HG02884 (cell line): ENCODE measurements at regions not wholly inside any gene's neighbourhood (a gene's known extent, or its start where the extent isn't known, plus 50 kb on each side); places are given as distances from the start of the nearest gene placed in this dataset.

Source experiments
- ATAC-seq: cut with Tn5 transposase; IDR thresholded peaks from one replicate; pipeline ENCODE4 v1.9.1; 2021; ENCODE audit warnings: mild to moderate bottlenecking, moderate library complexity; ENCODE audit not compliant: unreplicated experiment

DNA sequence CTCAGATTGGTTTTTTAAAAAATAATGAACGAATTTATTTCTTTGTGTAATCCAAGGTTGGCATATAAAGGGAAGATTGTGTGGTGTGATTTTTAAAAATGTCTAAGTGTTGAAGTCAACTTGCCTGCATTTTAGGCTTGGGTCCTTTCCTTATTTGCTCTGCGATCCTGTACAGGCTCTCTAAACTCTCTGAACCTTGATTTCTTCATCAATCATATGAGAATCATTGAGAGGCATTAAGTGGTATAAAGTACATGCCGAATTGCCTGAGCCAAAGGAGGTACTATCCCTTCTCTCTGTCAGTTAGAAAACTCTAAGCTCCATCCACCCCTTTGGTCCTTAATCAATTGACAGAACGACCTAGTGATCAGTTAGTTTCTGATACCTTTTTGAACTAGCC, 440.4 kb upstream of the MEX3C start:
- ATAC-seq: no peak

DNA sequence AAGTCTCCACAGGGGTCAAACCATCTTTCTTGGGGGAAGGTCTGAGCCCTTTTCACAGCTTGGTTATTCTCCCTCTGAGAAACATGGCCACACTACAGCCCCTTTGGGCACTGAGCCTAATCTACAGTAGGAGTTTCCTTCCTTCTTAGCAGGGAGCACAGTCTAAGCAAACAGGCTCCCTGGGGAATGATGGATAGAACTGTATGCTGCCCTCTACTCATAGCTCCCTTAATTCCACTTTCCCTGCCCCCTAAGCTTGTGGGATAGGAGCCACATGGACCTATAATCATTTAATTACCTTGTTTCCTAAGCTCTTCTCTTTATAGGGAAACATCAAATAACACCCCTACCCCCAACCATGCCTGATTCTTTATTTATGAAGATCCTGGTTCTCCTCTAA, 442.1 kb upstream of the MEX3C start:
- ATAC-seq: no peak

DNA sequence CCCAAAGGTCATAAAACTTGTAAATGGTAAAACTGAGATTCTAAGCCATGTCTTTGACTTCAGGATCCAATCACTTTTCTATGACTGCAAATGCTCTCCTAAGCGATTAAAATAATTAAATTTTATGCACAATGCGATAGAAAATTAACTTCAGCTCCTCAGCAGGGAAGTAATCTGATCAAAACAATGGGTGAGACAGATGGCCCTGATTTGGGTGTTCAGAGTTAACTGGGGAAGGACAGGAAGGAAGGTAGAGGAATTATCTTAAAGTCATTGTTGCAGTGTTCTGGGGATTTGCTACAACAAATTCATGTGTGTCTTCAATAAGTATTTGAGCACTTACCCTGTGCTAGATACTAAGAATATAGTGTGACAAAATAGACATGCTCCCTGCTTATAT, 446.0 kb upstream of the MEX3C start:
- ATAC-seq: no peak

DNA sequence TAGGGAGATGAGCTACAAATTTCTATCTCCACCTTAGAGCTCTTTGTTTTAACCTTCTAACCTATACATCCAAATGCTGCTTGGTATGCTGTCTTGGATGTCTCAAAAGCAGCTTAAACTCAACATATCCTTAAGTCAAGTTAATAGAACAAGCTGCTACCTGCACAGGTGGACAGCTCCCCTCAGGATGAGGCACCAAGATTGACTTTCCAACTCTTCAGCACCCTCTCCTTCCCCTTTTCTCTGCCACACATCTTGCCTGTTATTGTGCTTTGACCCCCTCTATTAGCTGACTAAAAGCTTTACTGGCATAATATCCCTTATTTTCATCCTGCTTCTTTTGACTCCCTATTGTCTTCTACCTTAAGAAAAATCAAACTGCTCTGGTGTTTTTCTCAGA, 448.1 kb upstream of the MEX3C start:
- ATAC-seq: no peak

DNA sequence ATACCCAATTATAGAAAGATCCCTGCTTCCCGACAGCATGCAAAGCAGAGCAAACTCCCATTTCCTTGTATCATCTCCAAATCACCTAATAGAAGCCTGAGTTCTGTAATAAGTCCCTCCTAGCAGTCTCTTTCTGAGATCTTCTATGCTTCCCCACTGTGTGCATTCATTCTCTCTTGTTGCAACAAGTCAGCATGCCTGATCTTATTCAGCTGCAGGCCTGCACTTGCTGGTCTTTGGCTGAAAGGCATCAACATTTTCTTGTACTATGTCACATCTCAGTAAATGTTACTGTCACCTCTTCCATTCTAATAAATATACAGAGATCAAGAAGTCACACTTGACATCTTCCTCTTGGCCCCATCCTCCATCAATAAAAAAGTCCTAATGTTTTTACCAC, 449.9 kb upstream of the MEX3C start:
- no peak for ATAC-seq

DNA sequence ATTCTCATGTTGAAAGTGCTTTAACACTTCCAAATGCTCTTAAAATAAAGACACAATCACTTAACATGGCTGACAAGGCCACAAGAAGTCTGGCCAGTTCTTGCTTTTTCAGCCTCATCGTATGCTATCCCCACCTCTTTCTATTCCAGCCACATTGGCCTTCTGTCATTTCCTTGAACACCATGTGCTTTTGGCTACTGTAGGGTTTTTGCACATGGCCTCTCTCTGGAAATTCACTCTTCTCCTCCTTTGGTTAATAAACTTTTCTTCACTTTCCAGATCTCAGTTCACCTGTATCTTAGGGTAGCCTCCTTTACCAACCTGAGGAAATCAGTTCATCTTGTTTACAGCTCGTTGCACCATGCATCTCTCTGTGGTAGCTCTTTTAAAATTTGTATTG, 450.5 kb upstream of the MEX3C start:
- ATAC-seq: no peak

DNA sequence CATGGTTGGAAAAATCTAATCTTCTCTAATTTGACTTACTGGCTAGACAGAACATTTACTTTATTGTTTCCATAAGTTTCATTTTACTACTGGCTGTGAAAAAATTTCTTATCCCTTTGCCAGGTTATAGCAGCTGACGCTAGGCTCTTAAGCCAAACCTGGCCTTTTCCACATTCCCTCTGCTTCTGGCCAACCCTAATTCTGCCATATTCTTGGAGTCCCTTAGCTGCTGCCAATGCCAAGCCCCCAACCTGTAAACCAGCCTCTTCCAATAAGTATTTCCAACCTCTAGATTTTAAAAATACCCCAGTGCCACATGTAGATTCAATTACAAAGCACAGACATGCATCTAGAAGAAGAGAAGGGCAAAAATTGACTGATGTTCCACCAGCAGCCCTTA, 452.3 kb upstream of the MEX3C start:
- no peak for ATAC-seq

DNA sequence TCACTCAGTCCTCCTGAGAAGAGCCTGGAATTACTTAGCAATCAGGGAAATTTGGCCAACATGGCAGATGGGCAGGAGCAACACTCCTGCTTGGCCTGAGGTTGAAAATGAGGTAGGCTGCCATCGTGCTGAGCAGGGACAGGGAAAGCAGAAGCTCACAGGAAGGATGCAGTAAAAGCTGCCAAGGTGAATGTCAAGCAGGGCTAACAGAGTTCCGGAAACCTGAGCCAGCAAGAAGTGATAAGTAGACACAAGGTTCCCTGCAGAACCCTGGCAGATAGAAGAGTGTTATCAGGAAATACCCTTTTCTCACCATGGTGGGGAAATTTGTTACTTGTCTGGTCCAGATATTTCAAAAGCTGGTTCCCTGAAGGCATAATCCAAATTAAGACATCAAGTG, 454.3 kb upstream of the MEX3C start:
- ATAC-seq: no peak

DNA sequence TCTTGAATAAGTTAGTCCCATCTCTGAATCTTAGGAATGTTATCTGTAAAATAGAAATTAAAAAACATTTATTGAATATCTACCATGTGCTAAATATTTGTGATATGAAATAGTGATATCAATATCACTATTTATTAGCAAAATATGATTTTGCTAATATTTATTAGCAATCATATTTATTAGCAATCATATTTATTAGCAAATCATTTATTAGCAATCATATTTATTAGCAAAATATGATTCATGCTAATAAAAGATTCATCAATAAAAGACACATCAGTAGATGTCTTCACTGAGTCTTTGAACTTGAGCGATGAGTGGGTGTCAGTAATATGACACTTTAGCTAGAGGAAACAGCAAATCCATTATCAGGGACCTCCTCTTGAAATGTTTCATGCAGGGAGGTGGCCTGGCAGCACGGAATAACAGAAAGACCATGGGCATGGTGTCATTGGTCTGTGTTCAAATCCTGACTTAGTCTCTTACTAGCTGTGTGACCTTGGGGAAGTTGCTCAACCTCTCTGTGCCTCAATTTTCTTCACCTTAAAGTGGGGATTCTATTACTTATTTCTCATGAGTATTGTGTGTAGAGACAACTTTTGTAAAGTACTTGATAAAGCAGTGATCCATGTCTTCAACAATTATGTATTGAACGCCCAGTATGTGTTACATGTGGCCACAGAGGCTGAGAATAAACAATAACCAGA, 456.2 kb upstream of the MEX3C start:
- no peak for ATAC-seq

DNA sequence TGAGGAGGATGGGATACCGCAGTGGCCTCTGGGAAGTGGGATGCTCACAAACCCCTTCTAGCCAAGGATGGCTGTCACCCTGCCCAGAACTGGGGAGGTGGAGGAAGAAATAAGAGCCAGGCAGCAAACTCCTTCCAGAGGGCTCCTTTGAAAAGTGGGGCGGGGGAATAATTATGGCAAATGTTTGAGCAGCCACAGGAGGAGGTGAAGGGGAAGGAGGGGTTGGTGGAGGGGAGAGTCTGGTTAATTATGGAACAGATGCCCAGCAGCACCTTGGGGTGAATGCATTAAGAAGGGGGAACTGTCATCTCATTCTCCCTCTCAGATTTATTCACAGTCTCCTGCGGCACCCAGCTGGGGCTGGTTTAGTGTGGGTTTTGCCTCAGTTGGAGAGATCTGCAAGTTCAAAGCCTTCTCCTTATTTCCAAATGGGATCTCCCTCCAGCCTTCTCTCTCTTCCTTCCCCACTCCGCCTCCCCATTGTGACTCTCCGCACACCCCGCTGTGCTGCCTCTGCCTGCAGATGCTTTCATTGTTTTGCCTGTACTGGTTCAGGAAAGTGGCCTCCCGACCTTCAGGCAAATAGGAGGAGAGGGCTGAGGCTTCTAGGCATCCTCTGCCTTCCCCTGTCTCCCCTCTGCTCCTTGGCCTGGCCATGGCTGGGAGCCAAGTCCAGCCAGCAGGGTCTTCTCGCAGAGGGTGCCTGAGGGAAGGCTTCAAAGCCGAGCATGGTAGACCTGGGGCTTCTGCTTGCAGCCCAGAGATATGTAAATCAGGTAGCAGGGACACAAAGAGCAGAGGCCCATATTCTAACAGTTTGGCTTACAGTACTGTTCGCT, 457.2 kb upstream of the MEX3C start:
- ATAC-seq: peak; percentile 69

DNA sequence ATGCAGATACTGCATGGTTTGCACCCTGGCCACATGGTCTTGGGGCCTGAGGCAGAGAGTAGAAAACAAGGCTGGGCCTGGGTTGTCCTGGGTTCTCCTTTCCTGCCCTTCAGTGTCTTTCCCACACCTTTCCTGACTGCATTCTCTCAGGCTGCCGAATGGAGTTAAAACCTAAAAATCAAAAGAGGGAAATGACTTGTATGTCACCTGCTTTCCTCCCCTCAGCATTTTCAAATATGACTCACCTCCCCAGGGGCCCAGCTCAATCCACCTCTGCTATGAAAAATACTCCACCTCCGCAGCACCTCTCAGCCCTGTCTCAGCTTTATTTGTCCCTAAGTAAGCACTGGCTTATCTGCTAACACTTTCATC, 457.8 kb upstream of the MEX3C start:
- peak; percentile 92 for ATAC-seq

DNA sequence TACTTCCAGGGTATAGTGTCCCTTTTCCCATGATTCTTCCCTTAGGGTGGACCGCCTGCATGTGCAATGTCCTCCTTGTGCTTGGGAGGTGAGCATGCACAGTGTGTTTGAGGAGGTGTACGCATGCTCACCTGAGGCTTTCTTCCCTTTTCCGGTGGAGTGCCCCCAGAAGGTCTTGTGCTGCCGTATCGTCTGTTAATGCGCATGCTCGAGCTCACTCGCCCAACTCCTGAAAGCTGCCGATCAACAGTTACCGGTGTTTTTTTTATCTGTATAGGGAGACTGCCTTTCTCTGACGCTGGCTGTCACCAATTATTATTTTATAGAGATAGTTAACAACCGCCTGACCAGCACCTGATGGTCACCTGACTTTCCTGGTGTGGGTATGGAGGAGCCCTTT, 458.8 kb upstream of the MEX3C start:
- no peak for ATAC-seq

DNA sequence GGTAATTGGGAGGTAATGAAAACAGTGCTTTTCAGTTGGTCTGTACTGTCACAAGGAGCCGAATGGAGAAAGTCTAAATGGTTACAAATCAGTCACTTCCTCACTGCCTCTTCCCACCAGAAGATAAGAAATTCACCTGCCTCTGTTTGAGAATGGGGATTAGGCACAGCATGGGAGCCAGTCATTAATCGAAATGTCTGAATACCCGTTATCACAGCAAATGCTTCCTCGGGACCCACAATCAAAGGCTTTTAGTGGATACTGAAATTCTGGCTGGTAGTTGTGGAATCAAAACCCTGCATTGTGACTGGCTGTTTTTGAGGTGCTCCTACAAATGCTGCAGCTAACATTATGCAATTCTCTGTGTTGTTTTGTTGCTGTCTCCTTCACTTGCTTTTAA, 461.0 kb upstream of the MEX3C start:
- no peak for ATAC-seq

DNA sequence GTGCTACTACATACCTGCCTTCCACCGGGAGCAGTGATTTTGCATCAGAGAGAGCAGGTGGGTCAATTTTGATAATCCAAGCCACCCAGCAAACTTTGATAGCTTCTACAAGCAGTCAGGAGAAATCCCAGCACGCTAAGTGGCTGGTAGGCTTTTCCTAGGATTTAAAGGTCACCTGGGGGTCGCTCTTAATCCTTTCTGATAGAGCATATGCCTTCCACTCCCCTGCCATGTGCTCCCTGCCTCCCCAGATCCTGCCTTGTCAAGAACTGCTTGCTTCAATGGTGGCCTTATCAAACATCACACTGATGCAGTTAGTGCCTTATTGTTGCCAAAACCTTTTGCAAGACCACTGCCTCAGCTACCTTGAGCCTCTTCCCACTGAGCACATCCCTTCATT, 462.3 kb upstream of the MEX3C start:
- no peak for ATAC-seq

DNA sequence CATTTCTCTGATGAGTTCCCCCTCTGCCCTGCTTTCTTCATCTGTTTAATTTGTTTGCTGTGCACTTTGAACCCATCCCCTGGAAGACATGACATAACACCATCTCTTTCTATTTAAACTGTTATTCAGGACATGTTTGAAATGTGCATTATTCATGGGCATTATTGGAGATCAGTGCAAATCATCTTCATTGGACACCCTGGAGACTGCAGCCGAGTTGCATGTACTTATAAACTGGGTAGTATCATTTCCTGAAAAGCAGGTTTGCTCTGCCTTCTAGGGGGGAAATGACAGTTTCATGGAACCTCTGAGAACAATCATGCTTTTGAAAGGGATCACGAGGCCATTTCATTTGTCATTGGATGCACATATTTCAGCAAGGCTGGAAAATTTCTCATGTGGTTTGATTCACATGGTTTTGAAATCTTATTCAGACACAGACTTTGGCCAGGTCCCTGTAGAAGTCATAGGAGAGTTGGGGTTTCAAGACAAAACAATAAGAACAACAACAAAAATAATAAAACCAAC, 462.8 kb upstream of the MEX3C start:
- no peak for ATAC-seq

DNA sequence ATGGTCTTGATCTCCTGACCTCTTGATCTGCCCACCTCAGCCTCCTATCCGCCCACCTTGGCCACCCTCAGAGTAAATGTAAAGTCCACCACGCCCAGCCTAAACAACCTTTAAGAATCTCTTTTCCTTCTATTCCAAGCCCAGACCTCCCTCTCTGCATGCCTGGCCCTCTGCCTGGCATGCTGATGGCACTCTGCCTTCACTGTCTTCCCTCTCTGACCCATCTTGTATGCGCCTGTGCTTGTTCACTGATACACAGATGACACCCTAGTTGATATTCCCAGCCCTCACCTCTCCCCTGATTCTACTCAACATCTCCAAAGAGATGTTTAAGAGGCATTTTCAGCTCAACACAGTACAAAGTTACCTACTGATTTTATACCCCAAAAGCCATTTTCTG, 466.8 kb upstream of the MEX3C start:
- no peak for ATAC-seq

DNA sequence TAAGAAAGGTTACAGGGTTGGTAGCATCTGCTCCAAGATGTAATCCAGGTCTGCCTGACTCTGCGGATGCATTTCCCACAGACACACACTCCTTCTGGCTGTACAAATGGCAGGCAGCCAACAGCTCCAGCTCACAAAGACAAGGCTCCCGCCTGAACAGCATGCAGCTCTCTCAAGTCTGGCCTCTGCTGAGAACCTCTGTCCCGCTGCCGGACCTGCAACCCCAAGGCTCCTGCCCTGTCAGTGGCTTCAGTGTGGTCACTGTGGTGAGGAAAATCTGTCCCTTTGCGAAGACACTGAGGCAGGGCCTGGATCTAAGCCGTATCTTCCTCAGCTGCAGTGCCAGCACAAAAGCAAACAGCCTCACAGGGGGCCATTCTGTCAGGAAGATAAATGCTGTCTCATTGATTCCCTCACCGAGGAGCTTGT, 469.3 kb upstream of the MEX3C start:
- ATAC-seq: no peak

DNA sequence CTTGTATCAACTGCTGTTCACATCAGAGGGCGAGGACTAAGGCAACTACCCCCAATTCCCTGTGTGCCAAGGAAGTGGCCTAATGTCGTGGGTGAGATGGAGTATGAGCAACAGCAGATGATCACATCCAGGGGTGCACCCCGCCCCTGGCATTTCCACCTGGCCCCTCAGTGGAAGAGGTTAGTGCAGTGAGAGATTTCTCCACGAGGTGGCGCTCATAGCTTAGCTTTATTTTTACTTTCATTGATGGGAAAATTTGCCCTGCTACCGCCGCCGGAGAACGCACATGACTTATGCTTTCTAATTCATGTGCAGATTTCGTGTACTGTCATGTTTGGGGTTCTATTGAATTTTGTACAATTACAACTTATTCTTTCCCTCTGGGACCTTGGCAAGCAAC, 470.6 kb upstream of the MEX3C start:
- peak; percentile 75 for ATAC-seq

DNA sequence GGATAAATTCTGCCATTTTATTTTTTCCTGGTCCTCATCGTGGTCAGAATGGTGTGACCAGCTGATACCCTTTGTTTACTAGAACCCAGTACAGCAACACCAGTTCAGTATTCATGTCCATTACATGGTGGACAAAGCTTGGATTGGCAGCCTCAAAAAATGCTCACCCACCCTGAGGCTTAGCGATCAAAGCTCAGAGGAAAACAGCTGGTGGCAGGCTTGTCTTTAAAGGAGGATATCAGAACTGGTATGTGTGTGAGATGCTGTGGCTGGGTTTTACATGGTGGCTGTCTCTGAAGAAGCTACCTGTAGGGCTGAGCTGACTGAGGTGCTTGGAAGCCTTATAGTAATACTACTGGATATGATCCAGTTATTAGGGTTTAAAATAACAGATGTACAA, 471.1 kb upstream of the MEX3C start:
- ATAC-seq: no peak

DNA sequence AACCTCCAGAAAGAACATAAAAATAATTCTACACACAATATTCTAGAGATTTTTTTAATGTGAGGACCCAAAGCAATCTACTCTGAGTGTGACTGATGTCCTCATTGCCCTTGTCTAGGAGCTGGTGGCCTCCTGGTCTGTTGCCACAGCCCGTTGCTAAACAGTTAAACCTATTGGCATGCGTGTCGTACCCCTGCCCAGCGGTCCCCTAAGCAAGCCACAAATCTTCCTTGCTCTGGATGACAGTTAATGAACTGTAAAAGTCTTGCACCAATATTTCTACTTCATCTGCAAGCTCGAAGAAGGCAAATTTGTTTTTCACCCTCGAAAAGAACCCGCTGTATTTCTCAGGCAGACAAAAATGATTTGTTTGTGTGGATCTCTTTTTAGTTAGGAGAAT, 489.1 kb upstream of the MEX3C start:
- no peak for ATAC-seq

DNA sequence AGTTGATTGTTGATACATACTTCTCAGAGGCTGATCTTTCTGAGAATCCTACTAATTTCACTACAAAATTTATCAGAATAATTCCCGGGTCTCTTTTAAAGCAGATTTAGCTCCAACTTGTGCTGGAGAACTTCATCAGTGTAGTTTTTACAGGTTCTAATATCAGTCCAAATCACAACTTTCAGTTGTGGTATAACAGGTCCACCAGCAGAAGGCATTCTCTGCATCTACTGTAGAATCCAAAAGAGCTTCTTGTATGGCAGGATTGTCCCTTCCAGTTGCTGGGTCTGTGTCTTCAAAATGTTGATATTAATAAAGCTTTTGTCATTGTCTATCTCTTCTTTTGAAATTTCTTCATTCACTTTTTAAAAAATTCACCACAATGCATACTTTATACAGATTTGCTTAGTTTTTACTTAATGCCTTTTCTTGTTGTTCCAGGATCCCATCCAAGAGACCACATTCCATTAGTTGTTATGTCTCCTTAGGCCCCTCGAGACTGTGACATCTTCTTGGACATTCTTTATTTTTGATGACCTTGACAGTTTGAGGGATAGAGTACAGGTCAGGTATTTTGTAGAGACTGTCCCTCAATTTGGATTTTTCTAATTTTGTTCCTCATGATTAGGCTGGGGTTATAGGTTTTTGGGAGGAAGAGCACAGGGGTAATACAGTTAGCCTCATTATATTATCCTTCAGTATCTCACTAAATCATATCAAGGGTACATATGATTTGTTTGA, 490.5 kb upstream of the MEX3C start:
- ATAC-seq: no peak

DNA sequence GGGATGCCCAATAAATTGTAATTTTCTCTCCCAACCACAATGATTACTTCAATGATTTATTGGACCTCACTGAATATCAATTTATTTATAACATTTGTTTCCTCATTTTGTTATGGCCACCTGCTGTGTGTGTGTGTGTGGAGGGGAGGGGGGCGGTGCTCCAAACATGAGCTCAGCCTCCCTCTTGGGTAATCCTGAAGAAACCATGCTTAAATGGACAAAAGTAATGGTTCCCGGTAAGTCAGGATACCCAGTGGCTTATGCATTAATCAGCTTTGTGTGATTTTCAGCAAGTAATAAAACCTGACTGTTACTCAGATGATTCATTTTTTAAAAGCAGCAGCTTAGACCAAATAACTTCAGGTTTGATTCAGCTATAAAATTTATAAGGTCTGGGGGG, 495.1 kb upstream of the MEX3C start:
- no peak for ATAC-seq
